ENCODE measurements at regions not wholly inside any gene's neighbourhood (a gene's known extent, or its start where the extent isn't known, plus 50 kb on each side); places are given as distances from the start of the nearest gene placed in this dataset.
"Not testable (repeated sequence)": the region's sequence is repeated elsewhere in the genome, so short reads cannot be mapped to it uniquely, and the experiment has no call there.

GRCh38 chr3:181930105-181930504, 218.4 kb downstream of the SOX2 start:
- no peak for TF ChIP-seq CTCF (IDR thresholded peaks at IDR 0.05; ENCODE audit: low read depth, low read length)
- no peaks in the 10 kb centered on the region for H3K27me3 ChIP-seq (ENCODE audit: control insufficient read depth, insufficient read depth, low read length)
- H3K9me3 ChIP-seq (ENCODE audit: control insufficient read depth, insufficient read depth, low read length) = peaks cover 17% of the 10 kb centered on the region
- ChIA-PET POLR2A (no interaction called here), CTCF (no interaction called here)
- no peak overlapping the region for H3K4me3 ChIP-seq (ENCODE audit: low read depth, low read length)
- DNase-seq (ENCODE audit: low read depth, low spot score) = no peak
- H3K27ac ChIP-seq (ENCODE audit: low read depth, low read length) = no peak overlapping the region

- DNase-seq (ENCODE audit: low read depth, low spot score) = no peak
- TF ChIP-seq CTCF (IDR thresholded peaks at IDR 0.05; ENCODE audit: low read depth, low read length) = no peak
- H3K4me3 ChIP-seq (ENCODE audit: low read depth, low read length) = no peak overlapping the region
- H3K9me3 ChIP-seq (ENCODE audit: control insufficient read depth, insufficient read depth, low read length) = peaks cover 6% of the 10 kb centered on the region; the same call in 1 of the 2 replicates
- H3K27ac ChIP-seq (ENCODE audit: low read depth, low read length) = no peak overlapping the region
- ChIA-PET POLR2A (no interaction called here), CTCF (no interaction called here)
- no peaks in the 10 kb centered on the region for H3K27me3 ChIP-seq (ENCODE audit: control insufficient read depth, insufficient read depth, low read length)
These were observed 220.3 kb downstream of the SOX2 start for GRCh38 chr3:181932039-181932438.

- Histone ChIP-seq H3K4me3 (ENCODE audit: low read depth, low read length) (no peak overlapping the region), H3K9me3 (ENCODE audit: control insufficient read depth, insufficient read depth, low read length) (peaks cover 6% of the 10 kb centered on the region; the same call in 1 of the 2 replicates), H3K27ac (ENCODE audit: low read depth, low read length) (no peak overlapping the region), H3K27me3 (ENCODE audit: control insufficient read depth, insufficient read depth, low read length) (no peaks in the 10 kb centered on the region)
- DNase-seq (ENCODE audit: low read depth, low spot score) = no peak
- no peak for TF ChIP-seq CTCF (IDR thresholded peaks at IDR 0.05; ENCODE audit: low read depth, low read length)
- CTCF ChIA-PET = interaction anchor here (1.3 kb wide), 1 partner anchor 31 kb away, joined by 3 read pairs; no protein-coding TSS in a partner anchor
- POLR2A ChIA-PET = no interaction called here
These were observed 221.4 kb downstream of the SOX2 start for GRCh38 chr3:181933052-181933618.

GRCh38 chr3:181935915-181936314, 224.2 kb downstream of the SOX2 start:
- CTCF ChIA-PET = no interaction called here
- no peaks in the 10 kb centered on the region for H3K27me3 ChIP-seq (ENCODE audit: control insufficient read depth, insufficient read depth, low read length)
- H3K9me3 ChIP-seq (ENCODE audit: control insufficient read depth, insufficient read depth, low read length) = peaks cover 3% of the 10 kb centered on the region
- no peak for DNase-seq (ENCODE audit: low read depth, low spot score)
- H3K4me3 ChIP-seq (ENCODE audit: low read depth, low read length) = no peak overlapping the region
- no peak overlapping the region for H3K27ac ChIP-seq (ENCODE audit: low read depth, low read length)
- no peak for TF ChIP-seq CTCF (IDR thresholded peaks at IDR 0.05; ENCODE audit: low read depth, low read length)
- POLR2A ChIA-PET = no interaction called here

GRCh38 chr3:181936774-181937173, 225.0 kb downstream of the SOX2 start:
- no peak for DNase-seq (ENCODE audit: low read depth, low spot score)
- H3K27ac ChIP-seq (ENCODE audit: low read depth, low read length) = no peak overlapping the region
- no peaks in the 10 kb centered on the region for H3K27me3 ChIP-seq (ENCODE audit: control insufficient read depth, insufficient read depth, low read length)
- H3K4me3 ChIP-seq (ENCODE audit: low read depth, low read length) = no peak overlapping the region
- peaks cover 3% of the 10 kb centered on the region for H3K9me3 ChIP-seq (ENCODE audit: control insufficient read depth, insufficient read depth, low read length)
- CTCF ChIA-PET = interaction anchor here (0.7 kb wide), 1 partner anchor 43 kb away, joined by 5 read pairs; no protein-coding TSS in a partner anchor
- POLR2A ChIA-PET = no interaction called here
- no peak for TF ChIP-seq CTCF (IDR thresholded peaks at IDR 0.05; ENCODE audit: low read depth, low read length)

- POLR2A ChIA-PET; H3K9me3 ChIP-seq (ENCODE audit: control insufficient read depth, insufficient read depth, low read length): not testable (repeated sequence)
These were observed 226.9 kb downstream of the SOX2 start for GRCh38 chr3:181938580-181938979.

More at GRCh38 chr3:181938580-181938979, 226.9 kb downstream of the SOX2 start:
- DNase-seq (ENCODE audit: low read depth, low spot score); H3K27ac ChIP-seq (ENCODE audit: low read depth, low read length); H3K4me3 ChIP-seq (ENCODE audit: low read depth, low read length); H3K27me3 ChIP-seq (ENCODE audit: control insufficient read depth, insufficient read depth, low read length); CTCF ChIA-PET: not testable (repeated sequence)
